ENCODE measurements at regions not wholly inside any gene's neighbourhood (a gene's known extent, or its start where the extent isn't known, plus 50 kb on each side); places are given as distances from the start of the nearest gene placed in this dataset.
"Not testable (repeated sequence)": the region's sequence is repeated elsewhere in the genome, so short reads cannot be mapped to it uniquely, and the experiment has no call there.

DNA sequence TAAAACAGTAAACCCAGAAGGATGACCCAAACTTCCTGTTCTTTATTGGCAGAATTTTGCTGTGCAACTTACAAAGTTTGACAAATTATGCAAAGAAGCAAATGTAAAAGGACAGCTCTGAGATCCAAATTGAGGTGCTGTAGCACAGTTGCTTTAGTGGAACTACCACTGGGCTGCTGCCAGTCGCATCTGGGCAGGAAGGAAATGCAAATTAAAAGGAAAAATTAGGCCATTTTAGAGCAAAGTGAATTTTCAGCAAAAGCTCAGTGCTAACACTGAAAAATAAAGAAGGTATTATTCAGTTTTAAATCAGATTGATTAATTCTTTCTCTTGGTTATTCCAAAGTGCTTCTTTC is 104.5 kb downstream of the ZMAT3 start:
- DNase-seq = no peak

DNA sequence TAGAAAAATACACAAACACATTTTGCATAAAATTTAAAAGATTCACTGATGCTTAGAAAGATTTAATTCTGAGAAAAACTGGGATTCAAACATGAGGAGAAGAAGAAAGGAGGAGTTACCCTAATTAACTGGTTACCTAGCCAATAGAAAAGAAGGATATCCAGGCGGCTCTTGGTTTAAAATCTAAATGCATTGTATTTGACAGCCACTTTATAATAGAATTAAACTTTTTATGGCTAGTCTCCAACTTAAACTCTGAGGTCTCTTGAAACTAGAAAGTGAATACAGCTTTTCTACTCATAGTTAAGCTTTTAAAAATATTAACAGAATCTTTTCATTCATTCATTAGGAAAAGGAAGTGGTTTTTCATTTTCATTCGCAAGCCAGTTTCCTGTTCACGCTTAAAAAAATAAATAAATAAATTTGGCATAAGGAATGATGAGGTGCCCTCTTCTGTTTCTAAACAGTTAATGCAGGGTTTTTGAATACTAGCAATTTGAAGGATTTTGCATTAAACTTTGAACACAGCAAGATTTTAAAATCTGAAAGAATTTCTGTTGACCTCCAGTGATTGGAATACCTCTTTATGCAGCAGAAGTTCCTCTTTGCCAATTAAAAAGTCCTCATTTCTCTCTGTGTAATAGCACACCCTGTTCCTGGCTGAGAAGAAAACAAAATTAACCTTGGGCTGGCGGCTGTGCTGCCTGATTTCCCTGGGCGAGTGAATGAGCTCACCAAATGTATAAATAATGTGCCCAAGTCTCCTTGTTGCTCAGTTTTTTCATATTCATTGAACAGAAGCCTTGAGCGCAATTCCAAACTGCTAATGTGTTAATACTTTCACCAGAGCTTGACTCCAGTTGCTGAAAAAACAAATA is 105.1 kb downstream of the ZMAT3 start:
- peak in 1 of 2 donors; percentile 37 for DNase-seq

DNA sequence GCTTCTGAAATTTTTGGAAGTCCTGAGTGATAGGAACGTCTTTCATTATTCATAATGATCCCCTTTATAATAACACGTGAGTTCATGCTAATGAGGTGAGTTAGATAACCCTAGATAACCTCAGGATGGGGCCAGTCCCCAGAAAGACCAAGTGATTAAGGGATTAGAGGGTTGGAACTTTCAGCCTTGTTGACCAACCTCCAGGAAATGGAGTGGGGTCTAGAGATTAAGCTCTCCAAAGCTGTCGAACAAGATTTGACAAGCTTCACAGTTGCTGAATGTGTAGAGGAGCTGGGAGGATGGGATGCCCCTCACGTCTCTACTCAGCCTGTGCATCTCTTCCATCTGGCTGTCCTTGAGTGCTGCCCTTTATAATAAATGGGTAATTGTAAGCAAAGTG is 107.1 kb downstream of the ZMAT3 start:
- DNase-seq = no peak

DNA sequence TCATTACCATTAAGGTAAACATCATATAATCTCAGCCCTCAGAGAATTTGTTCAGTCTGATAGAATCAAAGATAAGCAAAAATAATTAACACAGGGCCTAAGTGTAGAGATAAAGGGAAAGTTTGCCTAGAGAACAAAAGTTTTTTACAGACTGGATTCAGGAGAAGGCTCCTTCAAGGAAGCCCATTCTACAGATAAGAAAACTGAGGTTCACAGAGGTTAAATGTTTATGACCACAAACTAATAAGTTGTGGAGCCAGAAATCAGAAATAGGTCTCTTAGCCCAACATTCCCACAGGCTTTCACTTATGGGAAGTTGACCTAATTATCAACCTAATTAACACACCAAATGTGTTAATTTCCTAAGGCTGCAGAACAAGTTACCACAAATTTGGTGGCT is 110.7 kb downstream of the ZMAT3 start:
- no peak for DNase-seq

DNA sequence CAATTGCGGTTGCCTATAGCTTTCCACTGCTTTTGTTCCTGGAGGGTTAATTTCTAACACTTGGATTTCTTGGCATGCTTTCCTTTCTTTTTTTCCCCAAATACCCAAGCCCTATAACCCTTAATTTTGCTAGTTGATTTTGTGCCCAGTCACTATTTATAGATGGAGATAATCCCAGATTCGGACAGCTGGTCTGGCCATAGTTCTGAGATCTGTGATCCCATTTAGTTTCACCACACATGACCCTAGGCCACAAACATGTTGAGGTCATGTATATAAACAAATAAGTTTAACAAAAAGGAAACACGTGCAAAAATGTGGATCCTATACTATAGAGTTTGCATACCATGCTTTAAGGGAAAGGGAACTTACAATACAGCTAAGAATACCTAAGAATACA is 111.4 kb downstream of the ZMAT3 start:
- DNase-seq = no peak

DNA sequence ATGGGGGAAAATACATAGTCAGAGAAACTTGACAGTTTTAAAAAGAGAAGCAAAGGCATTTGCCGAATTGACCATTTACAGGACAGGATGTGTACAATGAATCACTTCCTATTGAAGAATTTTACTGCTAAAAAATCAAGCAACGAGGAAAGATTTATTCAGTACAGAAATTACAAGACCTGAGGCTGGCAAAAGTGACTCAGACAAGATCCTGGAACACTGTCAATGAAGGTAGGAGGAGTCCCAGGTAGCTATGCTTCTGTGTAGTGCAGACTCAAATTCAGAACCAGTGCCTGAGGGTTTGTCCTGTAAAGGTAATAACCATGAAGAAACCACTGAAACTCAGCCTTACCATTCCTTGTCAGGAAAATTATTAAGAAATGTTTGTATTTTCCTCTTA is 120.9 kb downstream of the ZMAT3 start:
- DNase-seq = no peak

DNA sequence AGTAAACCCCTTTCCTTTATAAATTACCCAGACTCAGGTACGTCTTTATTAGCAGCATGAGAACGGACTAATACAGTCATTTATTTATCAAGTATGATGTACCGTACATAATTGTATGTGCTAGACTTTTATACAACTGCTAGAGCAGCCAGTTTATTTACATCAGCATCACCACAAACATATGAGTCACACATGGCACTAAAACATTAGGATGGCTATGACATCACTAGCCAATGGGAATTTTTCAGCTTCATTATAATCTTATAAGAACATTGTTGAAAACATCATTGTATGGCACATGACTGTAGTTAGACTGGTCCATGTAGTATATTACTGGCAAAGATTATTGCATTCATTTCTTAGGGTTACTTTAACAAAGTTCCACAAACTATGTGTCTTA is 121.7 kb downstream of the ZMAT3 start:
- no peak for DNase-seq

DNA sequence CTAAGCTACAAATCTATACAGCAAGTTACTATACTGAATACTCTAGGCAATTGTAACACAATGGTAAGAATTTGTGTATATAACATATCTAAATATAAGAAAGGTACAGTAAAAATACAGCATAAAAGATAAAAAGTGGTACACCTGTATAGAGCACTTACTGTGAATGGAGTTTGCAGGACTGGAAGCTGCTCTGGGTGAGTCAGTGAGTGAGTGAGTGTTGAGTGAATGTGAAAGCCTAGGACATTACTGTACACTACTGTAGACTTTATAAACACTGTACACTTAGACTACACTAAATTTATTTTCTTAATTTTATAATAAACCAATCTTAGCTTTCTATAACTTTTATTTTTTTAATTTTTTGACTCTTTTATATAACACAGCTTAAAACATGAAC is 123.1 kb downstream of the ZMAT3 start:
- DNase-seq = no peak

DNA sequence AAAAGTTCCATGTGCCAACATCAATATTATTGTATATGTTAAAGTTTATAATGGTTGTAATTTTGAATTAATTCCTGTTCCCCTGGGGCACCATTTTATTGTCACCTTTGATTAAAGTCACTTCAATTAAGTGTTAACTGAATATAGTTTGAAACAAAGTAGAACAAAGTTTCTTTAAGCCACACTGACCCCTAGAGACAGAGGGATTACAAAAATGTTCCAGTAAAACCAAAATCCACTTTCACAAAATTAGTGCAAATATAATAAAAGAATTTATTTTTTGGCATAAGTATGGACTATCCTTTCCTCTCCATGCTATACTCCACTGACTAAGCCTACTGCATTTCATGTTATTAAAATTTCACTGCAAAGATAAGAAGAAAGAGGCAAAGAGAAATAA is 123.9 kb downstream of the ZMAT3 start:
- DNase-seq = no peak

DNA sequence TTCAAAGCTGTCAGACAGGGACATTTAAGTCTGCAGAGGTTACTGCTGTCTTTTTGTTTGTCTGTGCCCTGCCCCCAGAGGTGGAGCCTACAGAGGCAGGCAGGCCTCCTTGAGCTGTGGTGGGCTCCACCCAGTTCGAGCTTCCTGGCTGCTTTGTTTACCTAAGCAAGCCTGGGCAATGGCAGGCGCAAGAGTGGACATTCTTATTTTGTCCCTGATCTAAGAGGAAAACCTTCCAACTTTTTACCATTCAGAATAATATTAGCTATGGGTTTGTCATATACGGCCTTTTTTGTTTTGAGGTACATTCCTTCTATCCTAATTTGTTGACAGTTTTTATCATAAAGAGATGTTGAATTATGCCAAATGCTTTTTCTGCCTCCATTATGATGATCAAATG is 129.3 kb downstream of the ZMAT3 start:
- not testable (repeated sequence) for DNase-seq

DNA sequence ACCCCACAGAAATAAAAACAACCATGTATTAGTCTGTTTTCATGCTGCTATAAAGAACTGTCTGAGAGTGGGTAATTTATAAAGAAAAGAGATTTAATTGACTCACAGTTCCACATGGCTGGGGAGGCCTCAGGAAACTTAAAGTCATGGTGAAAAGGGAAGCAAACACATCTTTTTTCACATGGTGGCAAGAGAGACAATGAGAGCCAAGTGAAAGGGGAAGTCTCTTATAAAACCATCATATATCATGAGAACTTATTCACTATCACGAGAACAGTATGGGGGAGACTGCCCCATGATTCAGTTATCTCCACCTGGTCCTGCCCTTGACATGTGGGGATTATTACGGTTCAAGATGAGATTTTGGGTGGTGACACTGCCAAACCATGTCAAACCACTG is 141.5 kb downstream of the ZMAT3 start:
- DNase-seq = no peak

DNA sequence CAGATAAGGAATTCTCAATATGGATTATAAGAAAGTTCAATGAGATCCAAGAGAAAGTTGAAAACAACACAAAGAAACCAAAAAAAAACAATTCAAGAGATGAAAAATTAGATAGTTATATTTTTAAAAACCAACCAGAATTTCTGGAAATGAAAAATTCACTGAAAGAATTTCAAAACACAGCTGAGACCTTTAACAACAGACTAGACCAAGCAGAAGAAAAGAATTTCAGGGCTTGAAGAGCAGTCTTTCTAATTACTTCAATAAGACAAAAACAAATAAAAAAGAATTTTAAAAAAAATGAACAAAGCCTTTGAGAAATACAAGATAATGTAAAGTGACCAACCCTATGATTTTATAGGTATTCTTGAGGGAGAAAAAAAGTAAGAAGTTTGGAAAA is 155.4 kb downstream of the ZMAT3 start:
- no peak for DNase-seq

DNA sequence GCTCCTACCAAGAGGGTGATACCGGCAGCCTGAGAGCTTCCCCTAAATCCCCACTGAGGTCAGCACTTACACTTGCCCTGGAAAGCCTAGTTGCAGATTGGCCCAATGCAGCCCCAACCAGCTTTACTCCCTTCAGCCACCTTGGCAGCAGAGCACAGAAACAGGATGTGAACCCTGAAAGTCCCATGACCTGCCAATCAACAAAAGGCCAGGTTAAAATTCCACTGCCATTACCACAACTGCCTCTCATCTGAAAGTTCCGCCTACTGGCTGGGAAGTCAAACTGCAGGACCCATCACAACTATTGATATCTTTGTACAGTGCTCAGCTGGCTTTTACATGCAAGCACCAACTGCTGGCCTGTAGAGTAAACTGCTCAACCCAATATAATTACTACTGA is 156.2 kb downstream of the ZMAT3 start:
- DNase-seq = no peak

DNA sequence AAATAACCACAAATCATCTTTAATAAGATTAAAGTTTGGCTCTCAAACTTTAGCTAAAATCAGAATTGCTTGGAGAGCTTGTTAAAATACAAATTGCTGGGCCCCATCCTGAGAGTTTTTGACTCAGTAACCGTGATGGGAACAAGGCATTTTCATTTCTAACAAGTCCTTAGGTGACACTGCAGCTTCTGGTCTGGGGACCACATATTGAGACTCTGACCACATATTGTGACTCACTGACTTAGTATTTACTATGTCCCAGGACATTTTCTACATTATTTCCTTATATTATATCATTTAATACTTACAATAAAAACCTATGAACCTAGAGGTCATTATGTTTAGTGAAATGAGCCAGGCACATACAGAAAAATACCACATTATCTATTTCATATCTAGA is 164.5 kb downstream of the ZMAT3 start:
- DNase-seq = no peak

DNA sequence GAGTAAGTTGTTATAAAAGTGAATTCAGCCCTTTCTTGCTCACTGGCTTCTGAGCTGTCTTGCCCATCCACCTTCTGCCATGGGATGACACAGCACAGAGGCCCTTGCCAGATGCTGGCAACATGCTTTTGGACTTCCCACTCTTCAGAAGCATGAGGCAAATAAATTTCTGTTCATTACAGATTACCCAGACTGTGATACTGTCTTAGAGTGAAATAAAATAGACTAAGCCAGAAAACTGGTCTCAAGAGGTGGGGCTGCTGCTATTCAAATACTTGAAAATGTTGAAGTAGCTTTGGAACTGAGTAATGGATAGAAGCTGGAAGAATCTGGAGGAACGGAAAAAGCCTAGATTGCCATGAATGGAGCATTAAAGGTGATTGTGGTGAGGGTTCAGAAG is 170.4 kb downstream of the ZMAT3 start:
- no peak for DNase-seq

DNA sequence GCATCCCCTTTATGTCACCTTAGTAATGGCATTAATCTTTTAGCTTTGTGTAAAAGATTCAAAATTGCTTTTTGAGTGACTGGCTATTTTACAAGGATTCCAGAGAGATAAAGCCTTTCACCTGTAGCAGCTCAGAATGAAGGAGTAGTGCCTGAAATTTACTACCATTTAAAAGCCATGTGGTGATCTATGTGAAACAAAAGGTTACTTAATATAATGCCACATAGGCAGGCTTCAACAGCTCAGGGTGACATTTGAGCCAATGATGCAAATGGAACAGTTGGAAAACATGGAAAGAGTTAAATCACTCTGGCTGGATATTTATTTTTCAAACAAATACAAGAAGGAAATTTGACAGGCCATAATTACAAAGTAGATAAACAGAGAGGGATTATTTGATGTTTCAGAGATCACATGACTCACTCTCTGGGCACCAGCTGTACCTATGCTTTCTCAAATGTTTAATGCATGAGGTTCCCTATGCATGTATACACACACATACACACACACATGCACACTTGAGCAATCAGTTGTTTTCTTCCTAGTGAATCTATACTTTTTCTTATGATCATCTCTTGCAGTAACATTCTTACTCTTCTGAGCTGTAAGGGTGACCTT is 171.5 kb downstream of the ZMAT3 start:
- DNase-seq = no peak

DNA sequence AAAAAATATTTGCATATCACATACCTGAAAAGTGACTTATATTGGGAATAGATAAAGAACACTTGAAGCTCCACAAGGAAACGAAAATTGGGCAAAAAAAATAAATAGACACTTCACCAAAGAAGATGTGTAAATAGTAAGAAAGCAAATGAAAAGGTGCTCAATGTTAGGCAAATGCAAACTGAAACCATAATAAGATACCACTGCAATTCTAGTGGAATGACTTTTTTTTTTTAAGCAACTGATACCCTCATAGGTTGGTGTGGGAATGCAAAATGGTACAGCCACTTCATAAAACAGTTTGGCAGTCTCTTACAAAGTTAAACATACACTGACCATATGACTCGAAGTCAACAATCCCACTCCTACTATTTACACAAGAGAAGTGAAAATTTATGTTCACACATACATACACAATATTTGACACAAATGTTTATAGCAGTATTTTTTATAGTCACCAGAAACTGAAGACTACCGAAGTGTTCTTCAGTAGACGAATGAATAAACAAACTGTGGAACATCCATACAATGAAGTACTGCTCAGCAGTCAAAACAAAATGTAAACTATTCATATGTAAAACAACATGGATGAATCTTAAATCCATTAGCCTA is 176.3 kb downstream of the ZMAT3 start:
- DNase-seq = no peak

Data from inflammatory macrophage (primary cell).